Body of pancreas (tissue), 4 donors: ENCODE measurements at regions not wholly inside any gene's neighbourhood (a gene's known extent, or its start where the extent isn't known, plus 50 kb on each side); places are given as distances from the start of the nearest gene placed in this dataset.

Source experiments
- ATAC-seq: fragments of 150-250 bp; one replicate; pipeline ENCODE4 v1.9.1; 2016
- DNase-seq, 4 donors: peaks; one replicate each; pipeline ENCODE4 v3.0.0-alpha.2; 2019
- H3K27ac ChIP-seq, 4 donors: fragments of 200-600 bp; sonication (generic); 1 replicate in 3 of 4; 2 replicates in 1 of 4; pipeline versions ENCODE4 v1.5.1 to v1.6.1; 2016 to 2019; ENCODE audit warnings: mild to moderate bottlenecking in 1 of 4, mixed read lengths in 1 of 4, moderate library complexity in 1 of 4
- H3K27me3 ChIP-seq, 2 donors: fragments of 200-600 bp; sonication (generic); one replicate each; pipeline ENCODE4 v1.6.0; 2016; ENCODE audit warnings: mild to moderate bottlenecking in 1 of 2
- H3K36me3 ChIP-seq, 2 donors: fragments of 200-600 bp; sonication (generic); replicated peaks in 1 of 2; 2 replicates each; pipeline ENCODE4 v1.5.1; 2016; ENCODE audit warnings: low read depth in 2 of 2; ENCODE audit not compliant: insufficient read depth in 1 of 2
- H3K4me1 ChIP-seq: fragments of 200-600 bp; sonication (generic); one replicate; pipeline ENCODE4 v1.6.0; 2016
- H3K4me3 ChIP-seq, 2 donors: fragments of 200-600 bp; sonication (generic); 1 replicate in 1 of 2; 2 replicates in 1 of 2; pipeline ENCODE4 v1.5.1; 2016 to 2019
- H3K9me3 ChIP-seq, 3 donors: fragments of 200-600 bp; sonication (generic); 1 replicate in 2 of 3; 2 replicates in 1 of 3; pipeline ENCODE4 v1.5.1; 2016
- CTCF ChIP-seq, 7 experiments: fragments of 450-650 bp in 4 of 7; fragments of 200-600 bp in 3 of 7; sonication (generic) in 3 of 7; IDR thresholded peaks; one replicate each; pipeline ENCODE4 v1.5.1; 2016 to 2019; ENCODE audit warnings: antibody characterized with exemption in 7 of 7
- POLR2A ChIP-seq, 3 donors: fragments of 450-650 bp; IDR thresholded peaks; one replicate each; pipeline ENCODE4 v1.6.1; 2016; ENCODE audit warnings: antibody characterized with exemption in 3 of 3, mild to moderate bottlenecking in 2 of 3
- WGBS, 2 donors: methylation state at CpG; one replicate each; pipeline ENCODE4 v1.1.5; 2017; 5-methylcytosine and 5-hydroxymethylcytosine counted together
- intact Hi-C: fragments of 100-400 bp; cut with DNase I; formaldehyde crosslinking; loops from one replicate; pipeline ENCODE4 v1.15.1; 2023

DNA sequence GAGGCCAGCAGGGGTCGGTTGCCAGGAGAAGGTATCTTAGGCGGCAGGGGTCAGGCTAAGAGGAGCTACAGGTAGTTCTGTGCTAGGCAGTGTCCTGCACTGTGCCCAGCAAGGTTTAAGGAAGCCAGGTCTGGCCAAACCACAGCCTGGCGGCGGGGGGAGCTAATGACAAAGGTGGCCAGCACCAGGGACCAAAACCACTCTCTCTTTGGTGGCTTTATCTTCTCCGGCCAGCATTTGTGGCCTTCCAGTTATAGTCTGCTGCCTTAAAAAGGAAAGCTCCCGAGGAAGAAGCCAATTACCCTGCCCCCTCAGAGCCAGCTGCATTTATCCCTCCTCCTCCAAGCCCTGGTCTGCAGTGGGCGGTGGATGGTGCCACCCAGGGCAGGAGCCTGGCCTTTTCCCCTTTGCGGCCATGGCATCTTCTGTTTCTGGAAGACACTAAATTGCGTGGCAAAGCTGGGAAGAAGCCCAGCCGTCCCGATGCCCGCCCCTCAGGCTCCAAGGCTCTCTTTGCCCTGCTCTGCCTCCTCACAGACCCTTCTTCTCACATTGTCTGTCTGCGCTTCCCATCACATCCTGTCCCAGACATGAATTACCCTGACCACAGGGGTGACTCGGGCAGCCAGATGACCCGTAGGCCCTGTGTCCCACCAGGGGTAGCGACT lies 94.6 kb downstream of the EN1 start:
- H3K4me1 ChIP-seq, result no peaks in the 10 kb centered on the region
- TF ChIP-seq POLR2A (IDR thresholded peaks at IDR 0.05) (no peak), CTCF (IDR thresholded peaks at IDR 0.05) (no peak)
- no peaks in the 10 kb centered on the region for H3K36me3 ChIP-seq
- ATAC-seq, result no peak
- no peak for DNase-seq
- intact Hi-C loops, result no loop called here
- 85 to 86% methylated on average over 16 of the region's 16 CpGs for WGBS, 2 donors
- H3K27ac ChIP-seq, result no peak overlapping the region
- no peaks in the 10 kb centered on the region for H3K9me3 ChIP-seq
- H3K4me3 ChIP-seq, result no peak overlapping the region
- no peaks in the 10 kb centered on the region for H3K27me3 ChIP-seq

DNA sequence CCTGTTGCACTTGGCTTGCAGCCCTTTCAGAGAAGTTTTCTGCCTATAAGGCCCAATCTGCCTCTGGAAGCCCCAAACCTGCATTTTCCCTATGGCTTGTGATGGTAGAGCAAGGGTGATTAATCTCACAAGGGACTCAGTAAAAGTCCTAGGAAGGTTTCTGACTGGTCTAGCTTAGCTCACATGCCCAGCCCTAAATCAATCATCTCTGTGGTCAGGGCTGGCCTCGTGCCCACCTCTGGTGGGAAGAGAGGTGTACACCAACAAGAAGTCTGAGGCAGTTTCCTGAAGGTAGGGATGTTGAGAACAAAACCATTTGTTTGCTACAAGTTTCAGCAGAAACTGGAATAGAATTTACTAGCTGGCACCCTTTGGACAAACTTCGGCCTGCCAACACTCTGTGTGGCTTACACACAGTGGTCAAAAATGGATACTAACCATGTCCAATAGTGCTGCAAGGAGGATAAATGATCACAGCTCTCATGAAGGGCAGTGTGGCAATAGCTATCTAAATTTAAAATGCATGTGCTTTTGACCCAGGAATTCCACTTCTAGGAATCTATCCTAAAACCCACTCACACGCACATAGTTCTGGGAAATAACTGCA lies 96.4 kb downstream of the EN1 start:
- ATAC-seq (peak; percentile 18), DNase-seq (peak; percentile 8 to 39 (median 30))
- intact Hi-C loops, result no loop called here

GRCh38 chr2:118748245-118748885 lies 99.1 kb downstream of the EN1 start:
- Histone ChIP-seq H3K27ac (no peak overlapping the region), H3K9me3 (peaks cover 0 to 15% (median 0%) of the 10 kb centered on the region in 3 donors), H3K27me3 (no peaks in the 10 kb centered on the region), H3K36me3 (no peaks in the 10 kb centered on the region), H3K4me1 (no peaks in the 10 kb centered on the region), H3K4me3 (no peak overlapping the region)
- intact Hi-C loops, result no loop called here
- ATAC-seq (no peak), DNase-seq (no peak)
- TF ChIP-seq POLR2A (IDR thresholded peaks at IDR 0.05) (no peak), CTCF (IDR thresholded peaks at IDR 0.05) (no peak)
- WGBS, 2 donors, result 75 to 79% methylated on average over 3 of the region's 3 CpGs

More for the DNA sequence above, 96.4 kb downstream of the EN1 start:
- Histone ChIP-seq H3K4me1 (no peaks in the 10 kb centered on the region), H3K9me3 (no peaks in the 10 kb centered on the region), H3K4me3 (no peak overlapping the region), H3K27ac (no peak overlapping the region), H3K27me3 (no peaks in the 10 kb centered on the region), H3K36me3 (no peaks in the 10 kb centered on the region)
- TF ChIP-seq POLR2A (IDR thresholded peaks at IDR 0.05) (no peak), CTCF (IDR thresholded peaks at IDR 0.05) (no peak)
- WGBS, 2 donors, result 61 to 75% methylated on average over 3 of the region's 3 CpGs

- DNase-seq, result no peak
- no peaks in the 10 kb centered on the region for H3K36me3 ChIP-seq
- H3K27ac ChIP-seq, result no peak overlapping the region
- intact Hi-C loops, result no loop called here
- H3K4me3 ChIP-seq, result no peak overlapping the region
- ATAC-seq, result no peak
- H3K9me3 ChIP-seq, result peaks cover 0 to 15% (median 0%) of the 10 kb centered on the region in 3 donors
- no peaks in the 10 kb centered on the region for H3K27me3 ChIP-seq
- H3K4me1 ChIP-seq, result no peaks in the 10 kb centered on the region
- TF ChIP-seq POLR2A (IDR thresholded peaks at IDR 0.05) (no peak), CTCF (IDR thresholded peaks at IDR 0.05) (no peak)
Observed at GRCh38 chr2:118747637-118748036, 99.8 kb downstream of the EN1 start.
